K562 (cell line): ENCODE measurements at regions not wholly inside any gene's neighbourhood (a gene's known extent, or its start where the extent isn't known, plus 50 kb on each side); places are given as distances from the start of the nearest gene placed in this dataset.

Experiments
- CBFA2T2 ChIP-seq: fragments of 450-650 bp; conservative IDR thresholded peaks from 2 replicates; pipeline ENCODE4 v1.6.1; 2017; ENCODE audit warnings: mild to moderate bottlenecking
- CREBBP ChIP-seq: IDR thresholded peaks from one replicate; pipeline ENCODE4 v1.6.1; 2012; ENCODE audit warnings: low read depth, mild to moderate bottlenecking, control low read depth, inconsistent platforms, low read length
- CTBP1 ChIP-seq: fragments of 450-650 bp; IDR thresholded peaks from 2 replicates; pipeline ENCODE4 v1.6.1; 2016; ENCODE audit warnings: borderline replicate concordance
- RB1 ChIP-seq: fragments of 450-650 bp; IDR thresholded peaks from 2 replicates; pipeline ENCODE4 v1.6.1; 2017; ENCODE audit warnings: low read depth, mild to moderate bottlenecking
- SP1 ChIP-seq: sonication (generic); formaldehyde crosslinking; IDR thresholded peaks from 2 replicates; pipeline ENCODE4 v1.8.1; 2022; ENCODE audit warnings: mild to moderate bottlenecking, missing genetic modification reagents
- TCF7 ChIP-seq: sonication (generic); IDR thresholded peaks from 2 replicates; pipeline ENCODE4 v1.6.1; 2016; ENCODE audit warnings: antibody characterized with exemption, borderline replicate concordance
- TF ChIP-seq, protein P1 (sequence below): fragments of 450-650 bp; IDR thresholded peaks from 2 replicates; pipeline ENCODE4 v1.6.1; 2016; ENCODE audit warnings: mild to moderate bottlenecking, moderate library complexity
- TF ChIP-seq, protein P2 (sequence below): fragments of 250-450 bp; sonication (Bioruptor Pico); IDR thresholded peaks from 2 replicates; pipeline ENCODE4 v1.4.0; 2020; ENCODE audit warnings: mild to moderate bottlenecking, moderate library complexity
- TF ChIP-seq, protein P3 (sequence below): sonication (generic); formaldehyde crosslinking; IDR thresholded peaks from 2 replicates; pipeline ENCODE4 v1.8.0; 2023; ENCODE audit warnings: mild to moderate bottlenecking, missing genetic modification reagents
- TF ChIP-seq, protein P4 (sequence below): sonication (generic); formaldehyde crosslinking; IDR thresholded peaks from 2 replicates; pipeline ENCODE4 v1.9.0; 2022; ENCODE audit warnings: mild to moderate bottlenecking, missing genetic modification reagents

DNA sequence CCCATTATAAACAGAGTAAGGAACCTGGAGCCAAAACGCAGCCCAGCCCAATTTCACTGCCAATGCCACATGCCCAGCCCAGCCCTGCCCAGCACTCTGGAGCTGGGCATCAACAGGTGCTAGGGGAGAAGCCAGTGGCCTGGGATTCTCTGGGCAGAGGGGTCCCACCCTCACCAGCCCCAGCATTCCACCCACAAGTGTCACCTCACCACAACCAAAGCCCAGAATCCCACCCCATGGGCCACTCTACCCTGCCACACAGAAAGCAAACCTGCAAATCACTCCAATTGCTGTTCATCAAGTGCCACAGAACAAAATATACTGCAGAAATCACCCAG is 102.5 kb upstream of the CDH5 start (continued):
- TF ChIP-seq, protein P1, sequence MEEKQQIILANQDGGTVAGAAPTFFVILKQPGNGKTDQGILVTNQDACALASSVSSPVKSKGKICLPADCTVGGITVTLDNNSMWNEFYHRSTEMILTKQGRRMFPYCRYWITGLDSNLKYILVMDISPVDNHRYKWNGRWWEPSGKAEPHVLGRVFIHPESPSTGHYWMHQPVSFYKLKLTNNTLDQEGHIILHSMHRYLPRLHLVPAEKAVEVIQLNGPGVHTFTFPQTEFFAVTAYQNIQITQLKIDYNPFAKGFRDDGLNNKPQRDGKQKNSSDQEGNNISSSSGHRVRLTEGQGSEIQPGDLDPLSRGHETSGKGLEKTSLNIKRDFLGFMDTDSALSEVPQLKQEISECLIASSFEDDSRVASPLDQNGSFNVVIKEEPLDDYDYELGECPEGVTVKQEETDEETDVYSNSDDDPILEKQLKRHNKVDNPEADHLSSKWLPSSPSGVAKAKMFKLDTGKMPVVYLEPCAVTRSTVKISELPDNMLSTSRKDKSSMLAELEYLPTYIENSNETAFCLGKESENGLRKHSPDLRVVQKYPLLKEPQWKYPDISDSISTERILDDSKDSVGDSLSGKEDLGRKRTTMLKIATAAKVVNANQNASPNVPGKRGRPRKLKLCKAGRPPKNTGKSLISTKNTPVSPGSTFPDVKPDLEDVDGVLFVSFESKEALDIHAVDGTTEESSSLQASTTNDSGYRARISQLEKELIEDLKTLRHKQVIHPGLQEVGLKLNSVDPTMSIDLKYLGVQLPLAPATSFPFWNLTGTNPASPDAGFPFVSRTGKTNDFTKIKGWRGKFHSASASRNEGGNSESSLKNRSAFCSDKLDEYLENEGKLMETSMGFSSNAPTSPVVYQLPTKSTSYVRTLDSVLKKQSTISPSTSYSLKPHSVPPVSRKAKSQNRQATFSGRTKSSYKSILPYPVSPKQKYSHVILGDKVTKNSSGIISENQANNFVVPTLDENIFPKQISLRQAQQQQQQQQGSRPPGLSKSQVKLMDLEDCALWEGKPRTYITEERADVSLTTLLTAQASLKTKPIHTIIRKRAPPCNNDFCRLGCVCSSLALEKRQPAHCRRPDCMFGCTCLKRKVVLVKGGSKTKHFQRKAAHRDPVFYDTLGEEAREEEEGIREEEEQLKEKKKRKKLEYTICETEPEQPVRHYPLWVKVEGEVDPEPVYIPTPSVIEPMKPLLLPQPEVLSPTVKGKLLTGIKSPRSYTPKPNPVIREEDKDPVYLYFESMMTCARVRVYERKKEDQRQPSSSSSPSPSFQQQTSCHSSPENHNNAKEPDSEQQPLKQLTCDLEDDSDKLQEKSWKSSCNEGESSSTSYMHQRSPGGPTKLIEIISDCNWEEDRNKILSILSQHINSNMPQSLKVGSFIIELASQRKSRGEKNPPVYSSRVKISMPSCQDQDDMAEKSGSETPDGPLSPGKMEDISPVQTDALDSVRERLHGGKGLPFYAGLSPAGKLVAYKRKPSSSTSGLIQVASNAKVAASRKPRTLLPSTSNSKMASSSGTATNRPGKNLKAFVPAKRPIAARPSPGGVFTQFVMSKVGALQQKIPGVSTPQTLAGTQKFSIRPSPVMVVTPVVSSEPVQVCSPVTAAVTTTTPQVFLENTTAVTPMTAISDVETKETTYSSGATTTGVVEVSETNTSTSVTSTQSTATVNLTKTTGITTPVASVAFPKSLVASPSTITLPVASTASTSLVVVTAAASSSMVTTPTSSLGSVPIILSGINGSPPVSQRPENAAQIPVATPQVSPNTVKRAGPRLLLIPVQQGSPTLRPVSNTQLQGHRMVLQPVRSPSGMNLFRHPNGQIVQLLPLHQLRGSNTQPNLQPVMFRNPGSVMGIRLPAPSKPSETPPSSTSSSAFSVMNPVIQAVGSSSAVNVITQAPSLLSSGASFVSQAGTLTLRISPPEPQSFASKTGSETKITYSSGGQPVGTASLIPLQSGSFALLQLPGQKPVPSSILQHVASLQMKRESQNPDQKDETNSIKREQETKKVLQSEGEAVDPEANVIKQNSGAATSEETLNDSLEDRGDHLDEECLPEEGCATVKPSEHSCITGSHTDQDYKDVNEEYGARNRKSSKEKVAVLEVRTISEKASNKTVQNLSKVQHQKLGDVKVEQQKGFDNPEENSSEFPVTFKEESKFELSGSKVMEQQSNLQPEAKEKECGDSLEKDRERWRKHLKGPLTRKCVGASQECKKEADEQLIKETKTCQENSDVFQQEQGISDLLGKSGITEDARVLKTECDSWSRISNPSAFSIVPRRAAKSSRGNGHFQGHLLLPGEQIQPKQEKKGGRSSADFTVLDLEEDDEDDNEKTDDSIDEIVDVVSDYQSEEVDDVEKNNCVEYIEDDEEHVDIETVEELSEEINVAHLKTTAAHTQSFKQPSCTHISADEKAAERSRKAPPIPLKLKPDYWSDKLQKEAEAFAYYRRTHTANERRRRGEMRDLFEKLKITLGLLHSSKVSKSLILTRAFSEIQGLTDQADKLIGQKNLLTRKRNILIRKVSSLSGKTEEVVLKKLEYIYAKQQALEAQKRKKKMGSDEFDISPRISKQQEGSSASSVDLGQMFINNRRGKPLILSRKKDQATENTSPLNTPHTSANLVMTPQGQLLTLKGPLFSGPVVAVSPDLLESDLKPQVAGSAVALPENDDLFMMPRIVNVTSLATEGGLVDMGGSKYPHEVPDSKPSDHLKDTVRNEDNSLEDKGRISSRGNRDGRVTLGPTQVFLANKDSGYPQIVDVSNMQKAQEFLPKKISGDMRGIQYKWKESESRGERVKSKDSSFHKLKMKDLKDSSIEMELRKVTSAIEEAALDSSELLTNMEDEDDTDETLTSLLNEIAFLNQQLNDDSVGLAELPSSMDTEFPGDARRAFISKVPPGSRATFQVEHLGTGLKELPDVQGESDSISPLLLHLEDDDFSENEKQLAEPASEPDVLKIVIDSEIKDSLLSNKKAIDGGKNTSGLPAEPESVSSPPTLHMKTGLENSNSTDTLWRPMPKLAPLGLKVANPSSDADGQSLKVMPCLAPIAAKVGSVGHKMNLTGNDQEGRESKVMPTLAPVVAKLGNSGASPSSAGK, result no peak
- TF ChIP-seq CTBP1, result no peak
- TF ChIP-seq, protein P2, sequence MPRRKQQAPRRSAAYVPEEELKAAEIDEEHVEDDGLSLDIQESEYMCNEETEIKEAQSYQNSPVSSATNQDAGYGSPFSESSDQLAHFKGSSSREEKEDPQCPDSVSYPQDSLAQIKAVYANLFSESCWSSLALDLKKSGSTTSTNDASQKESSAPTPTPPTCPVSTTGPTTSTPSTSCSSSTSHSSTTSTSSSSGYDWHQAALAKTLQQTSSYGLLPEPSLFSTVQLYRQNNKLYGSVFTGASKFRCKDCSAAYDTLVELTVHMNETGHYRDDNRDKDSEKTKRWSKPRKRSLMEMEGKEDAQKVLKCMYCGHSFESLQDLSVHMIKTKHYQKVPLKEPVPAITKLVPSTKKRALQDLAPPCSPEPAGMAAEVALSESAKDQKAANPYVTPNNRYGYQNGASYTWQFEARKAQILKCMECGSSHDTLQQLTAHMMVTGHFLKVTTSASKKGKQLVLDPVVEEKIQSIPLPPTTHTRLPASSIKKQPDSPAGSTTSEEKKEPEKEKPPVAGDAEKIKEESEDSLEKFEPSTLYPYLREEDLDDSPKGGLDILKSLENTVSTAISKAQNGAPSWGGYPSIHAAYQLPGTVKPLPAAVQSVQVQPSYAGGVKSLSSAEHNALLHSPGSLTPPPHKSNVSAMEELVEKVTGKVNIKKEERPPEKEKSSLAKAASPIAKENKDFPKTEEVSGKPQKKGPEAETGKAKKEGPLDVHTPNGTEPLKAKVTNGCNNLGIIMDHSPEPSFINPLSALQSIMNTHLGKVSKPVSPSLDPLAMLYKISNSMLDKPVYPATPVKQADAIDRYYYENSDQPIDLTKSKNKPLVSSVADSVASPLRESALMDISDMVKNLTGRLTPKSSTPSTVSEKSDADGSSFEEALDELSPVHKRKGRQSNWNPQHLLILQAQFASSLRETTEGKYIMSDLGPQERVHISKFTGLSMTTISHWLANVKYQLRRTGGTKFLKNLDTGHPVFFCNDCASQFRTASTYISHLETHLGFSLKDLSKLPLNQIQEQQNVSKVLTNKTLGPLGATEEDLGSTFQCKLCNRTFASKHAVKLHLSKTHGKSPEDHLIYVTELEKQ (CRISPR knock-in tag), result no peak
- no peak for TF ChIP-seq SP1
- TF ChIP-seq, protein P3, sequence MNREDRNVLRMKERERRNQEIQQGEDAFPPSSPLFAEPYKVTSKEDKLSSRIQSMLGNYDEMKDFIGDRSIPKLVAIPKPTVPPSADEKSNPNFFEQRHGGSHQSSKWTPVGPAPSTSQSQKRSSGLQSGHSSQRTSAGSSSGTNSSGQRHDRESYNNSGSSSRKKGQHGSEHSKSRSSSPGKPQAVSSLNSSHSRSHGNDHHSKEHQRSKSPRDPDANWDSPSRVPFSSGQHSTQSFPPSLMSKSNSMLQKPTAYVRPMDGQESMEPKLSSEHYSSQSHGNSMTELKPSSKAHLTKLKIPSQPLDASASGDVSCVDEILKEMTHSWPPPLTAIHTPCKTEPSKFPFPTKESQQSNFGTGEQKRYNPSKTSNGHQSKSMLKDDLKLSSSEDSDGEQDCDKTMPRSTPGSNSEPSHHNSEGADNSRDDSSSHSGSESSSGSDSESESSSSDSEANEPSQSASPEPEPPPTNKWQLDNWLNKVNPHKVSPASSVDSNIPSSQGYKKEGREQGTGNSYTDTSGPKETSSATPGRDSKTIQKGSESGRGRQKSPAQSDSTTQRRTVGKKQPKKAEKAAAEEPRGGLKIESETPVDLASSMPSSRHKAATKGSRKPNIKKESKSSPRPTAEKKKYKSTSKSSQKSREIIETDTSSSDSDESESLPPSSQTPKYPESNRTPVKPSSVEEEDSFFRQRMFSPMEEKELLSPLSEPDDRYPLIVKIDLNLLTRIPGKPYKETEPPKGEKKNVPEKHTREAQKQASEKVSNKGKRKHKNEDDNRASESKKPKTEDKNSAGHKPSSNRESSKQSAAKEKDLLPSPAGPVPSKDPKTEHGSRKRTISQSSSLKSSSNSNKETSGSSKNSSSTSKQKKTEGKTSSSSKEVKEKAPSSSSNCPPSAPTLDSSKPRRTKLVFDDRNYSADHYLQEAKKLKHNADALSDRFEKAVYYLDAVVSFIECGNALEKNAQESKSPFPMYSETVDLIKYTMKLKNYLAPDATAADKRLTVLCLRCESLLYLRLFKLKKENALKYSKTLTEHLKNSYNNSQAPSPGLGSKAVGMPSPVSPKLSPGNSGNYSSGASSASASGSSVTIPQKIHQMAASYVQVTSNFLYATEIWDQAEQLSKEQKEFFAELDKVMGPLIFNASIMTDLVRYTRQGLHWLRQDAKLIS (CRISPR knock-in tag), result no peak
- no peak for TF ChIP-seq CREBBP
- TF ChIP-seq, protein P4, sequence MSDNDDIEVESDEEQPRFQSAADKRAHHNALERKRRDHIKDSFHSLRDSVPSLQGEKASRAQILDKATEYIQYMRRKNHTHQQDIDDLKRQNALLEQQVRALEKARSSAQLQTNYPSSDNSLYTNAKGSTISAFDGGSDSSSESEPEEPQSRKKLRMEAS, result no peak
- TF ChIP-seq TCF7, result no peak
- no peak for TF ChIP-seq RB1
- no peak for TF ChIP-seq CBFA2T2
